Mesenchymal stem cell (in vitro differentiated cells and primary cell): ENCODE measurements at regions not wholly inside any gene's neighbourhood (a gene's known extent, or its start where the extent isn't known, plus 50 kb on each side); places are given as distances from the start of the nearest gene placed in this dataset.
"Not testable (repeated sequence)": the region's sequence is repeated elsewhere in the genome, so short reads cannot be mapped to it uniquely, and the experiment has no call there.

Experiments
- DNase-seq: peaks from one replicate; pipeline ENCODE4 v3.0.0-alpha.2; 2013
- H2AFZ ChIP-seq: one replicate; pipeline ENCODE4 v1.6.1; 2013; ENCODE audit warnings: low read depth, mild to moderate bottlenecking, control low read depth, inconsistent platforms, low read length, moderate library complexity
- H2AK5ac ChIP-seq: 2 replicates; pipeline ENCODE4 v1.6.1; 2013; ENCODE audit warnings: low read length, moderate library complexity, mild to moderate bottlenecking, inconsistent platforms; ENCODE audit not compliant: severe bottlenecking
- H2BK120ac ChIP-seq: one replicate; pipeline ENCODE4 v1.6.1; 2013; ENCODE audit warnings: low read depth, mild to moderate bottlenecking, inconsistent platforms, low read length, moderate library complexity
- H2BK12ac ChIP-seq, 2 experiments: one replicate each; pipeline ENCODE4 v1.6.1; 2013; ENCODE audit warnings: inconsistent platforms in 2 of 2, low read length in 2 of 2, mild to moderate bottlenecking in 2 of 2, moderate library complexity in 2 of 2, control low read depth in 1 of 2
- H2BK15ac ChIP-seq: one replicate; pipeline ENCODE4 v1.6.1; 2013; ENCODE audit warnings: mild to moderate bottlenecking, low read depth, inconsistent platforms; ENCODE audit not compliant: poor library complexity, severe bottlenecking
- H2BK5ac ChIP-seq: 2 replicates; pipeline ENCODE4 v1.6.1; 2013; ENCODE audit warnings: low read depth, mild to moderate bottlenecking, low read length, control low read depth, inconsistent platforms; ENCODE audit not compliant: poor library complexity, severe bottlenecking
- H3K14ac ChIP-seq, 2 experiments: one replicate each; pipeline ENCODE4 v1.6.1; 2013; ENCODE audit warnings: inconsistent platforms in 2 of 2, low read length in 2 of 2, control low read depth in 1 of 2, mild to moderate bottlenecking in 1 of 2, moderate library complexity in 1 of 2
- H3K18ac ChIP-seq, 2 experiments: one replicate each; pipeline ENCODE4 v1.6.1; 2013; ENCODE audit warnings: inconsistent platforms in 2 of 2, low read length in 2 of 2, control low read depth in 1 of 2, low read depth in 1 of 2, mild to moderate bottlenecking in 1 of 2
- H3K23ac ChIP-seq, 2 experiments: one replicate each; pipeline ENCODE4 v1.6.1; 2013; ENCODE audit warnings: inconsistent platforms in 2 of 2, low read length in 2 of 2, mild to moderate bottlenecking in 2 of 2, moderate library complexity in 2 of 2, control low read depth in 1 of 2
- H3K27ac ChIP-seq: 2 replicates; pipeline ENCODE4 v1.5.1; 2013; ENCODE audit warnings: mild to moderate bottlenecking, moderate library complexity, low read length, control low read depth, inconsistent platforms; ENCODE audit not compliant: poor library complexity, severe bottlenecking
- H3K27me3 ChIP-seq, 2 experiments: 2 replicates each; pipeline versions ENCODE4 v1.6.1 to v1.7.0; 2013; ENCODE audit warnings: low read length in 2 of 2, mild to moderate bottlenecking in 2 of 2, moderate library complexity in 2 of 2, control low read depth in 1 of 2, inconsistent platforms in 1 of 2; ENCODE audit not compliant: control insufficient read depth in 1 of 2, insufficient read depth in 1 of 2
- H3K36me3 ChIP-seq, 2 experiments: 2 replicates each; pipeline versions ENCODE4 v1.6.1 to v1.7.0; 2013; ENCODE audit warnings: low read length in 2 of 2, control low read depth in 1 of 2, inconsistent platforms in 1 of 2, low read depth in 1 of 2, mild to moderate bottlenecking in 1 of 2; ENCODE audit not compliant: insufficient read depth in 2 of 2, control insufficient read depth in 1 of 2
- H3K4ac ChIP-seq, 2 experiments: one replicate each; pipeline ENCODE4 v1.6.1; 2013; ENCODE audit warnings: inconsistent platforms in 2 of 2, low read length in 2 of 2, mild to moderate bottlenecking in 2 of 2, moderate library complexity in 2 of 2, control low read depth in 1 of 2, low read depth in 1 of 2
- H3K4me1 ChIP-seq: 2 replicates; pipeline ENCODE4 v1.6.1; 2013; ENCODE audit warnings: low read depth, low read length, control low read depth; ENCODE audit not compliant: control insufficient read depth, insufficient read depth
- H3K4me2 ChIP-seq: 2 replicates; pipeline ENCODE4 v1.6.1; 2013; ENCODE audit warnings: low read length, mild to moderate bottlenecking, inconsistent platforms; ENCODE audit not compliant: poor library complexity, severe bottlenecking
- H3K4me3 ChIP-seq, 2 experiments: 2 replicates each; pipeline versions ENCODE4 v1.5.1 to v1.7.0; 2013; ENCODE audit warnings: low read length in 2 of 2, mild to moderate bottlenecking in 2 of 2, control low read depth in 1 of 2, low read depth in 1 of 2; ENCODE audit not compliant: insufficient read depth in 1 of 2
- H3K79me1 ChIP-seq: replicated peaks from 2 replicates; pipeline ENCODE4 v1.6.1; 2013; ENCODE audit warnings: mild to moderate bottlenecking, control low read depth, low read length, inconsistent platforms; ENCODE audit not compliant: poor library complexity, severe bottlenecking
- H3K9ac ChIP-seq: 2 replicates; pipeline ENCODE4 v1.7.0; 2013; ENCODE audit warnings: mild to moderate bottlenecking, low read length, moderate library complexity
- H3K9me3 ChIP-seq: 2 replicates; pipeline ENCODE4 v1.7.0; 2013; ENCODE audit warnings: mild to moderate bottlenecking, low read length; ENCODE audit not compliant: control insufficient read depth
- H4K8ac ChIP-seq: one replicate; pipeline ENCODE4 v1.6.1; 2013; ENCODE audit warnings: inconsistent platforms, mild to moderate bottlenecking, low read length, moderate library complexity
- H4K91ac ChIP-seq: one replicate; pipeline ENCODE4 v1.6.1; 2013; ENCODE audit warnings: mild to moderate bottlenecking, low read length, inconsistent platforms
- WGBS: methylation state at CpG from one replicate; pipeline ENCODE4 v1.1.7; 2013; ENCODE audit warnings: mixed read lengths; 5-methylcytosine and 5-hydroxymethylcytosine counted together

- H4K91ac ChIP-seq, H3K9me3 ChIP-seq, H3K27ac ChIP-seq, H2AK5ac ChIP-seq, H3K36me3 ChIP-seq, H3K18ac ChIP-seq, H3K27me3 ChIP-seq, H3K9ac ChIP-seq, H2AFZ ChIP-seq, H3K4ac ChIP-seq, H2BK120ac ChIP-seq, H2BK5ac ChIP-seq, H3K79me1 ChIP-seq, H3K4me2 ChIP-seq, DNase-seq, H3K23ac ChIP-seq, H2BK12ac ChIP-seq, H4K8ac ChIP-seq, H3K14ac ChIP-seq, H3K4me3 ChIP-seq, H3K4me1 ChIP-seq, H2BK15ac ChIP-seq: not testable (repeated sequence)
- no CpG with 5 or more reads among the region's 1 CpG for WGBS
Measured at GRCh38 chr7:76684737-76685136, 57.7 kb upstream of the POMZP3 start.

GRCh38 chr7:76683631-76684030 is 56.6 kb upstream of the POMZP3 start:
- H3K79me1 ChIP-seq, H3K36me3 ChIP-seq, H2AK5ac ChIP-seq, H2BK15ac ChIP-seq, H3K27ac ChIP-seq, H3K23ac ChIP-seq, H2AFZ ChIP-seq, H3K9me3 ChIP-seq, H3K27me3 ChIP-seq, H2BK5ac ChIP-seq, H3K4ac ChIP-seq, H3K18ac ChIP-seq, H4K8ac ChIP-seq, DNase-seq, H3K9ac ChIP-seq, H3K14ac ChIP-seq, H3K4me3 ChIP-seq, H4K91ac ChIP-seq, H2BK12ac ChIP-seq, H3K4me1 ChIP-seq, H2BK120ac ChIP-seq, H3K4me2 ChIP-seq: not testable (repeated sequence)
- WGBS, result 65% methylated on average over 1 of the region's 1 CpG

- not testable (repeated sequence) for H4K91ac ChIP-seq, H3K9ac ChIP-seq, H3K9me3 ChIP-seq, H2BK5ac ChIP-seq, H3K4me2 ChIP-seq, H2BK120ac ChIP-seq, H3K18ac ChIP-seq, H3K36me3 ChIP-seq, H4K8ac ChIP-seq, DNase-seq, H2AFZ ChIP-seq, H3K27me3 ChIP-seq, H3K4ac ChIP-seq, H3K4me3 ChIP-seq, H2AK5ac ChIP-seq, H3K4me1 ChIP-seq, H2BK15ac ChIP-seq, H3K27ac ChIP-seq, H3K79me1 ChIP-seq, H3K14ac ChIP-seq, H2BK12ac ChIP-seq, H3K23ac ChIP-seq
- 20% methylated on average over 1 of the region's 2 CpGs for WGBS
Measured at GRCh38 chr7:76681810-76682209, 54.7 kb upstream of the POMZP3 start.

- not testable (repeated sequence) for H3K23ac ChIP-seq, H4K91ac ChIP-seq, H4K8ac ChIP-seq, H3K14ac ChIP-seq, H2AK5ac ChIP-seq, H3K9me3 ChIP-seq, H2BK5ac ChIP-seq, DNase-seq, H2BK120ac ChIP-seq, H3K4me2 ChIP-seq, H3K4me3 ChIP-seq, H2BK12ac ChIP-seq, H3K18ac ChIP-seq, H2AFZ ChIP-seq, H3K27me3 ChIP-seq, H2BK15ac ChIP-seq, H3K36me3 ChIP-seq, H3K4me1 ChIP-seq, H3K27ac ChIP-seq, H3K79me1 ChIP-seq, H3K4ac ChIP-seq, H3K9ac ChIP-seq
- WGBS, result no CpG with 5 or more reads among the region's 2 CpGs
Measured at GRCh38 chr7:76679174-76679573, 52.1 kb upstream of the POMZP3 start.
